ENCODE measurements at regions not wholly inside any gene's neighbourhood (a gene's known extent, or its start where the extent isn't known, plus 50 kb on each side); places are given as distances from the start of the nearest gene placed in this dataset.

- no peak for TF ChIP-seq EZH2phosphoT487 (IDR thresholded peaks at IDR 0.05; ENCODE audit: low read length)
- TF ChIP-seq CTCF (IDR thresholded peaks at IDR 0.05; ENCODE audit: low read length), result no peak
- TF ChIP-seq EZH2 (optimal IDR thresholded peaks at IDR 0.05; ENCODE audit: low read depth, low read length), result no peak
These were observed 244.2 kb upstream of the CCDC196 start for GRCh38 chr14:66242001-66242400.
